DMS153 treated with DMSO at 0.1 percent for 48 hours (cell line): ENCODE measurements at regions not wholly inside any gene's neighbourhood (a gene's known extent, or its start where the extent isn't known, plus 50 kb on each side); places are given as distances from the start of the nearest gene placed in this dataset.
"Not testable (repeated sequence)": the region's sequence is repeated elsewhere in the genome, so short reads cannot be mapped to it uniquely, and the experiment has no call there.

ENCODE experiments used
- DNase-seq: peaks from one replicate; lab custom pipeline; 2025; ENCODE audit not compliant: unreplicated experiment; lab: John Stamatoyannopoulos, UW

DNA sequence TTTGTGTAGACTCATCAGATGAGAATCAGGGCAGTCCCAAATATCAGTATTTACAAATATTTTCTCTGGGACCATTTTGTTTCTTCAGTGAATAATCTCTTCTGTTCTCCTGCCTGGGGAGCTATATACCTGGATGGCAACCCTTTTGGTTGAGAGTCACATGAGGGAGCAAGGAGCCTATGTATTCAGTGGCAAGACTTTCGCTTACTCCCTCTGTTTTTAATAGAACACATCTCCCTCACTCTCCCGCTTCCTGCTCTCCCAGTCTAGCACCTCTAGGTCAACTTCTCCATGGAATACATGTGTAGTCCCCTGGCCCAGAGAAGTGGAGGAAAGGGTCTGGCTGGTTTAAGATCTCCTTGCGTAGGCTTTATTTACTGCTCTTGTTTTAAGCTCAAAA lies 600.3 kb downstream of the CCDC85A start:
- no peak for DNase-seq

DNA sequence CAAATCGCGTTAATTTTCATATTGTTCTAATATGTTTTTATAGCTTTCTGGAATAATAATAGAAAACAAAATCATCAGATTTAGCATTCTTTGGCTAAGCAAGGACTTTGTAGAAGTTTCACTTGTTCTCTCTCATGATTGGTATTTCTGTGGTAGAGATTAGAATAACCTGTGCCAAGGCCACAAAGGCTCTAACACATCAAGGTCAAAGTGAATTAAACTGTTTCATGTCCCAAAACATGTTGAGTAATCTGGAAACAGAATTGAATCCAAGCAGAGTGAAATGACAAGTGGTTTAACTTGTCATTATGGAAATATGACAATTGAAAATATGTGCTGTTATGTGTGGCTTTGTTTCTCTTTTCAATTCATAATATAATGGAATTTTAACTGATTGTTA lies 617.4 kb downstream of the CCDC85A start:
- DNase-seq, result no peak

DNA sequence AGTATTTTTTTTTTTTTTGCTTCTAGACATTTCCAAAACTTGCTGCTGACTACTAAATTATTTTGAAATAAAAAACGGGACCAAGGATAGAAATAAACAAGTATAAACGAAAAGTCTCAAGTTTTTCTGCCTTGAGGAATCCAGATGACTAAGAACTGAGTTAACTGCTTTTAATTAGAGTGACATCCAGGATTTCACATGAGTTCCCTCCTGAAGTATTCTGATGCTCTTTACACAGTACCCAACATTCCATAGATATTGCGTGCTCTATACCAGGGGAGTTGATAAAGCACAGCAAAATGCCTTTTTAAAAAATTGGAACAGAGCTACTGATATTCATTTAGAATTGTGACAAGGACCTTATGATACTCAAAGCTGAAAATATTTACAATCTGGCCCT lies 618.0 kb downstream of the CCDC85A start:
- DNase-seq, result no peak

DNA sequence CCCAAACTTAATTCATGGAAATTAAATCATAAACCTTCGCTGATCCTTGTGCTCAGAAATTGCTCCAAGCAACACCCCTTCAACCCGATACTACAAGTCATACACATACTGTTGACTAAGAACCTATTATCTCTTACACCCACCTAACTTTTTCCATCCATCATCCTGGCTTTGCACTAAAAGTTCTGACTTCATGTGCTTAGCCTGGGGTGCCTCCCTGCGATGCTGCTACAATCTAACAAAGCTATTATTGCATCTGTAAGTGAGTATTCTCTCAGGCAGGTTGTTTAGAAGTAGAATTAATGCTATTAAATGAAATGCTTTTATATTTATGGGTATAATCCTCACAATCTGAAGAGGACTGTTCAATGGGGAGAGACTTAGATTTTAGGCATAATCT lies 619.8 kb downstream of the CCDC85A start:
- no peak for DNase-seq

DNA sequence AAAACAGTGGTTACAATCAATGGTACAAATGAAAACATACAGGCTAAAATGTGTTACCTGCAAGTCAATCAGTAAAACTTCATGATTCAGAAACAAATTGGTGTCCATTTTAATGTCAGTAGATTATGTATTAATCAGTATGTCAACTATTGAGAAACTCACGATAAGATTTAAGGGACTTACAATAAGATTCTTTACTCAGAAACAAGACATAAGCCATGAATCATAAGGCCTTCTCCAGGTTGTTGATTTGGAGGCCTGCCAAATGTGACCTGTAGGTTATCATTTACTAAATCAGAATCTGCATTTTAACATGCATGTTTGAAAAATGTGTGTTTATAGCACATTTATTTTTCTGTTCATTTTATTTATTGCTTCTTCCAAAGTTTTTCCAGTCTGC lies 623.1 kb downstream of the CCDC85A start:
- DNase-seq, result no peak

DNA sequence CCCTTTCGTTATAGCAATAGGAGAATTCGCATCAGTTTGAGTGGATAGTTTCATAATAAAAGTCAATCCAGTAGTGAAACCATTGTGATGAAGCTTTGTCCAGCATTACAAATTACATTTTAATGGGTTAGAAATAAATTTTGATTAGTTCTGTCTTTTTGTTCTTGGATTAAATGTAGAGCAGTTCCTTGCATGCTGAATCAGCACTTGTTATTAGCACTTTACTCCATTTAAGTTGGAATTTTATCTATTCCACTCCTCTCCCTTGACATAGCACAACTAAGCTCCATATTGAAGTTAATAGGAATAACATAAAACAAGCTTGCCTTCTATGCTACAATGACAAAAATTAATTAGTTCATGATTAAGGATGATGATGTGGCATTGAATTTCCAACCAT lies 624.1 kb downstream of the CCDC85A start:
- DNase-seq, result no peak

DNA sequence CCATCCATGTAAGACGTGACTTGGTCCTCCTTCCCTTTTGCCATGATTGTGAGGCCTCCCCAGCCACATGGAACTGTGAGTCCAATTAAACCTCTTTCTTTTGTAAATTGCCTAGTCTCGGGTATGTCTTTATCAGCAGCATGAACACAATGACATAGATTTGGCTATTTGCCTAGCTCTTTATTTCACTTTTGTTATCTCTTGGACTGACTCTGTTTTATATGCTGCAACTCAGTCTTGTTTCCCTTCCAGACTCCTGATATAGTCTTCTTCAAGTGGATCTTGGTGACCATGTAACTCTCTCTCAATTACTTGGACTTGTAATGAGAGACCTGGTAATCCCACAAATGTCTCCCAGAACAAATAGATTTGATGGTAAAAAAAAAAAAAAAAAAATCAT lies 627.6 kb downstream of the CCDC85A start:
- no peak for DNase-seq

DNA sequence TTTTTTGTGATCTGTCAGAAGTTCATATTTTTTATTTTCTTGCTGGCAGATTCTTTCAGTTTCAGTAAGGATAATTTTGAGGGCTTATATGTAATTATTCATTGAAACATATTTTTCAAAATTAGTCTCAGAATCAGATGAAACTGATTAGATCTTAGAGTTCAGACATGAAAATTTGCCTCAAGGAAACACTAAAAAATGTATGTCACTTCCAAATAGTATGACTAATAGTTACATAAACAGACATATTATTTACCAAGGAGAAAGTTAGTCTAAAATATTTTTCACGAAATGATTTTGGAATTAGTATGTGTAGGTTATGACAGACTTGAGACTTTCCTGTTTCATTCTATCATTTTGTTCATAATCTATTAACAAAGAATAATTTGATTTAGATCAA lies 628.6 kb downstream of the CCDC85A start:
- no peak for DNase-seq

DNA sequence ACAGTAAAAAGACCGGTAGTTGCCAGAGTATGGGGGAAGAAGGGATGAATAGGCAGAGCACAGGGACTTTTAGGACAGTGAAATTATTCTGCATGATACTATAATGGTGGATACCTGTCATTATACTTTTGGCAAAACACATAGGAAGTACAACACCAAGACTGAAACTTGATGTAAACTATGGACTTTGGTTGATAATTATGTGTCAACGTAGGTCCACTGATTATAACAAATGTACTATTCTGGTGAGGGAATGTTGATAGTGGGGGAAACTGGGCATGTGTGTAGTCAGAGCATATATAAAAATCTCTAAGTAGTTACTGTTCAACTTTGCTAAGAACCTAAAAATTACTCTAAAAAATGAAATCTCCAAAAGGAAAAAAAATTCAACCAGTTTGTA lies 629.7 kb downstream of the CCDC85A start:
- no peak for DNase-seq

DNA sequence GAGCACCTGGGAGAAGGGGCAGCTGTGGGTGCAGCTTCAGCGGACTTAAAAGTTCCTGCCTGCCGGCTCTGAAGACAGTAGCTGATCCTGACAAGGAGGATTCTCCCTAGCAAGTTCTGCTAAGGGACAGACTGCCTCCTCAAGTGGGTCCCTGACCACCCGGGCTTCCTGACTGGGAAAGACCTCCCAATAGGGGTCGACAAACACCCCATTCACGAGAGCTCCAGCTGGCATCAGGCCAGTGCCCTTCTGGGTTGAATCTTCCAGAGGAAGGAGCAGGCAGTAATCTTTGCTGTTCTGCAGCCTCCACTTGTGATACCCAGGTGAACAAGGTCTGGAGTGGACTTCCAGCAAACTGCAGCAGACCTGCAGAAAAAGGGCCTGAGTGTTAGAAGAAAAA lies 632.9 kb downstream of the CCDC85A start:
- no peak for DNase-seq

DNA sequence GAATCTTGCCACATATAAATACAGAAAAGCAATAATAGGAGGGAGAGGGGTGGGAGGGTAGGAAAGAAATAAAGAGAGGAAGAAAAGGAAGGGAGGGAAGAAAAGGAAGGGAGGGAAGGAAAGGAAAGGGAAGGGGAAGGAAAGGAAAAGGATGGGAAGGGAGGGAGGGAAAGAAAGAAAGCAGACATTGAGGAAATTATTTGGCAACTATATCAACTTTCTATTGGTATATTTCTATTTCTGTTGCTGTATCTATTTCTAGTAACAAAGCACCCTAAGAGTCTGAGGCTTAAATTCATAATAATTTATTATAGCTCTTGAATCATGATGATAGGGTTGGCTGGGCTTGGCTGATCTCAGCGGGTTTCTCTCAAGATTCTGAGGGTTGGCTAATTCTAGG lies 648.0 kb downstream of the CCDC85A start:
- no peak for DNase-seq

DNA sequence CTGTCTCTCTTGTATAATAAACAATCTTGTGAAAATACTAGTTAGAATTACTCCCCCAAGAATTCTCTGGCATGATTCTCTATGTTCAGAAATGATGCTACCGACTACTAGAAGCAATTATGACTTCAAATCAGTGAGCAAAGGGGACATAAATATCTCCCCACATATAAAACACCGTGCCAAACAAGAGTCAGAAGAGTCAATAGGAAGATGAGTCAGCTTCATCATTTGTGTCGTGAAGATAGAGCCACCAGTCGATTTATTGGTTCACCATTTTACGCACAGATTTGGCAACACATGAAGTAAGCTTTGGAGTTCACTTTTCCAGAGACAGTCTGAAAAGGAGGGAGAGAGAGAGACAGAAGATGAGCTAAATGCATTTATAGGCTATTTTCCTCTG lies 650.9 kb downstream of the CCDC85A start:
- DNase-seq, result no peak

DNA sequence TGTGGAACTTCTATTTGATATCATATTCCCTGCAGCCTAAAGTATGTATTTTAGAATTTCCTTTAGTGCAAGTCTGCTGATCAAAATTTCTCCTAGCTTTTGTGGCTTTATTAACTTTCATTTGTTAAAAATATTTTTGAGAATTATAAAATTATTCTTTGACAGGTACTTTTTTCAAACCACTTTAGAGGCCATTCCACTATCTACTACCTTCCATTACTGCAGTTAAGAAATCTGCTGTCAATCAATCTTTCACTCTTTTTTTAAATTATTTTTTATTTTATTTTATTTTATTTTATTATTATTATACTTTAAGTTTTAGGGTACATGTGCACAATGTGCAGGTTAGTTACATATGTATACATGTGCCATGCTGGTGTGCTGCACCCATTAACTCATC lies 656.2 kb downstream of the CCDC85A start:
- not testable (repeated sequence) for DNase-seq

DNA sequence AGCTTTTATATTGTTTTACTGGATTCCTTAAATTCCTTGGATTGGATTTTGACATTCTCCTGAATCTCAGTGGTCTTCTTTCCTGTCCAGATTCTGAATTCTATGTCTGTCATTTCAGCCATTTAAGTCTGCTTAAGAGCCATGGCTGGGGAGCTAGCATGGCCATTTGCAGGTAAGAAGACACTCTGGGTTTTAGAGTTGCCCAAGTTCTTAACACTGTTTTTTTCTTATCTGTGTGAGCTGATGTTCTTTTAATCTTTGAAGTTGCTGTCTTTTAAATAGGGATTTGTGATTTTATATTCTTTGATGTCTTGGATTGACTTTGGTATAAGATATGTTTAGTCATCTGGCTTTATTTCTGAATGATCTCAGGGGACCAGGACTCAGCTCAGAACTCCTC lies 677.2 kb downstream of the CCDC85A start:
- DNase-seq, result no peak

DNA sequence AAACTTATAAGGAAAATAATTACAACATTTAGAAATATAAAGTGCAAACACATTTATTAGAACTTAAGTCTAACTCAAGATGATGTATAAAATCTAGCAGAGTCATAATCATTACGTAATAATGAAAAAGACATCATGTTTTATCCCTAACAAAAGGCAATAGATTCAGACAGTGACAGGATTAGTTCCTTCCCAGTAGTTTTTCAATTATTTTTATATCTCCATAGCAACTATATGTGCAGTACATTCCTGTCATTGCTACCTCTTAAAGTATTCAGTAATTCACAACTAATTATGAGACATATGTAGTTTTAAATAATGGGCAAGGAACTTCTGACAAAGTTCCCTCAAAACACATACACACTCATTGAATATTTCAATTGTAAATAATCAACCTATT lies 687.9 kb downstream of the CCDC85A start:
- DNase-seq, result no peak

DNA sequence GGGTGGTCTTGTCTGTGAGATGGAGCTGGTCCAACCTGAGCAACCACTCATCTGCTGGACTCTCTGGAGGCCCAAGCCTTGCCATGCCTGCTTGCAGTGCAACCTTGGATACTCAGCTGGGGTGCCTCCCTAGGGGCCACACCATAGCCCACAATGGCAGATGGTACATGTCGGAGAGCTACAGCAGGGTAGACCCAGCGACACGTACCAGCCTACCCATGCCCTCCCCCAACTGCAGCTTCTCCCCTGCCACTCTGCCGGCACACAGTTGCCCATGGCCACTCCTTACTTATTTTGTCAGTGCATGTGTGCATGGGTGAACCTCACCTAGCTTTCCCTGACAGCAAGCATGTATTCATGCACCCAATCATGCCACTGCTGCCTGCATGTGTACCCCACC lies 690.9 kb downstream of the CCDC85A start:
- DNase-seq, result no peak

DNA sequence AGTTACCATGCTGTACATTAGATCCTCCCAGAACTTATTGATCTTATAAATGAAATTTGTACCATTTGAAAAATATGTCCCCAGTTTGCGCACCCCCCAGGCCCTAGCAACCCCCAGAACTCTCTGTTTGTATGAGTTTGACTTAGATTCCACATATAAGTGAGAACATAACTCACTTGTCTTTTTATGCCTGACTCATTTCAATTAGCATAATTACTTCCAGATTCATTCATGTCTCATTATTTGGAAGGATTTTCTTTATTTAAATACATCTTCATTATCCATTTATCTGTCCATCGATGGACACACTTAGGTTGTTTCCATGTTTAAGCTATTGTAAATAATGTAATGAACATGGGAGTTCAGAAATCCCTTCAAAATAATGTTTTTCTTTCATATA lies 705.9 kb downstream of the CCDC85A start:
- DNase-seq, result no peak

DNA sequence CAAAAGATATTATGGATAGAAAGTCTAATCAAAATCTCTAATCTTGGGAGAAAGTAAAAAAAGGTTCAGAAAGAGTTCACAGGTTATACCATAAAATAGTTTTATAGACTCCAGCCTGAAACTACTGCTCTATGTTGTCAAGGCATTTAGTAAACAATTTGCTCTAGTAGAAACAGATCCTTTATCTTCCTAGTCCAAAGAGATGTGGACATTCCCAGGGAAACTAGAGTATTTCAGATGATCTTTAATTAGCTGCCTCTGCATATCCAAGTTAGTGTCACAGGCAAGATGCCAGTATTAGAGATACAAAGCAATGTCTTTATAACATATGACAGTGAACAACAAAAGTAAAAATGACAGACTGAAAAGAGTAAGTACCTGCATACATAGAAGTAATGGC lies 708.6 kb downstream of the CCDC85A start:
- DNase-seq, result no peak

DNA sequence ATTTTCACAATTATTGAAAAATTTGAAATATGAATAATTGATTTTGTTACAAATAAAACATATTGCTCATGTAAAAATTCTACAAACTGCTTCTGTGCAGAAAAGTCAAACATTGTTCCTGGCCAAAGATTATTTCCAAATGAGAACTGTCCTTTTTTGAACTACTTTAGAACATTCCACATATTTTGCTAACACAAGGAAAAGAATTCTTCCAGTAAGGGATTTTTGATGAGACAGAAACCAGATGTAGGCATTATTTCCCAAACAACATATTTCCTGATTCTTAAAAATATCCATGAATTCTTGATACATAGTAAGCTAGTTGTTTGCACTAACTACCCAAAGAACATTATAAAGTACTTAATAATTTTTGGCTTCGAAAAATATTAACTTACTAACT lies 715.2 kb downstream of the CCDC85A start:
- DNase-seq, result no peak

DNA sequence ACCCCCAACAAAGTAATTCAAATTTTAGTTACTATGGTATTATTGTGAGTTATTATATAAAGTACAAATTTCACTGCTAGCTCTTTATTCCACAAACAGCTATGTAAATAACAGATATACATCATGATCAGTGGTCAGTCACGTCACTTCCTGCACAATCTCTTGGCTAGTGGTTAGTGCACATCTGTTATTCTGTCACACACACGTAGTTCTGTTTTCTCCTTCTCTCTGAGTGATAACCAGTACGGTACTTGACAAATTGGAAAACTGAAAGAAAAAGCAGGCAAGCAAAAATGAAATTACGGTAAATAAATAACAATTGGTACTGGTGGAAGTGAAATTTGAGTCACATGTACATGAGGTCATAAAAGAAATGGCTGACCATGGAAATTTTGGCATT lies 728.7 kb downstream of the CCDC85A start:
- DNase-seq, result no peak

DNA sequence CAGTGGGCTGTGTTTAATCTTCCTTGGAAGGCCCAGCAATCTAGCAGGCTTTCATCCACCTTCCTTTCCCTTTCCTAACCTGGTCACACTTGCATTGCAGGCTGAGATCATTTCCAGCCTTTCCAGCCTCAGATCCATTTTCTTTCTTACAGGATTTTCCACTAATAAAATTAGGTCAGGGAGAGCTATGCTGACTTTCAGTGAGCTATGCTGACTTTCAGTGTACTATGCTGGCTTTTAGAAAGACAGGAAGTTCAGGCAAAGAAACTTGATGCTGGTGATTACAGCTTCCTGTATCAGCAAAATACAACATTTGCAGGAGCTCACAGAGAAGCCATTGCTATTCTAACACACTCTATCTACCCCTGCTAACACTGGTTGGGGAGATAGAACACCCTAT lies 735.0 kb downstream of the CCDC85A start:
- DNase-seq, result no peak

DNA sequence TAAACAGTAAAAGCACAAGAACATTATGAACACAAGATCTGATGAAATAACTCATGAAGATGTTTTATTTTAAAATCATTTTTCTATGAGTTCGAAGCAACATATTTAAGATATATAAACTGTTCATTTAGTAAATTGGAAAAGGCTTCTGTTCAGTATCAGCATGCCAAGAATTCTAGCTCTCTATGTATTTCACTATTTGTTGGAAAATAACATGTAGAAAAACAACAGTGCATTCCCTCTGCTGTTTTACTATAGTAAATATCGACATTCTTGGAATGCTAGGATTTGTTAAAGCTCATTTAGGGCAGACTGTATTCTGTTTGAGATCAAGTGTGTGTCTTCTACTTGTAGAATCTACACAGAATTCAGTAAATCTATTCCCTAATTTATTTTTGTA lies 750.2 kb downstream of the CCDC85A start:
- no peak for DNase-seq

DNA sequence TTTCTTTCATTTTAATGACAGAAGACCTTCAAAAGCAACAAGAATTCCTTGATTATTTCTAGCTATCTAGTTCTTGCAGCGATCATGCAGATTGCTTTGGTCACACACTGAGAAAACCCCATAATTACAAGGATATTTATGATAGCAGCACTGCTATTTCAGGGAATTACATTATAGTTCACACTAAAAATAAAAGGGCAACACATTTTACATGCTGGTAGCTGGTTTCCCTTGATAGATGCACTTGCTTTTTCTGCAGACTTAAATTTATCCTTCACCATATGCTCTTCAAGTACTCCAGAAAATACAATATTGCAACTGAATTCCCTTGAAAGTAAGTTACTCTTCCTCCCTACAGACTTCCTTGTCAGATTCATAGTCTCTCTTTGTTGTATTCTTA lies 751.1 kb downstream of the CCDC85A start:
- no peak for DNase-seq

DNA sequence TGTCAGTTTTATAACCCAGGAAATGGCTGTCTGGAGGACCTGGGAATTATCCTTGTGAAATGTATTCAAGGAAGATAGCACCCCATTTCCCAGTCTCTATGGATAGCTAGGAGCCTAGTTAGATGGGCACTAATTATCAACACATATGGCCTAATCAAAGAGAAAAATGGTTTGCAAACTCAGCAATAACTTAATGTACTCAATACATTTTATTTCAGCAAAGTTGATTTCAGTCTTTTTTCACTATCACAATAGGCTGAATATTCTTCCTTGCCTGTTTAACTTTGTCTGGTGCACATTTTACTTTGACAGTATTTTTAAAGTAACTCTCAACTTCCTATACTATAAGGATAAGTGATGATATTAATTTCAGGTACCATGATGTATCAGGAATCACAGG lies 756.3 kb downstream of the CCDC85A start:
- DNase-seq, result no peak
